ENCODE measurements at regions not wholly inside any gene's neighbourhood (a gene's known extent, or its start where the extent isn't known, plus 50 kb on each side); places are given as distances from the start of the nearest gene placed in this dataset.

DNA sequence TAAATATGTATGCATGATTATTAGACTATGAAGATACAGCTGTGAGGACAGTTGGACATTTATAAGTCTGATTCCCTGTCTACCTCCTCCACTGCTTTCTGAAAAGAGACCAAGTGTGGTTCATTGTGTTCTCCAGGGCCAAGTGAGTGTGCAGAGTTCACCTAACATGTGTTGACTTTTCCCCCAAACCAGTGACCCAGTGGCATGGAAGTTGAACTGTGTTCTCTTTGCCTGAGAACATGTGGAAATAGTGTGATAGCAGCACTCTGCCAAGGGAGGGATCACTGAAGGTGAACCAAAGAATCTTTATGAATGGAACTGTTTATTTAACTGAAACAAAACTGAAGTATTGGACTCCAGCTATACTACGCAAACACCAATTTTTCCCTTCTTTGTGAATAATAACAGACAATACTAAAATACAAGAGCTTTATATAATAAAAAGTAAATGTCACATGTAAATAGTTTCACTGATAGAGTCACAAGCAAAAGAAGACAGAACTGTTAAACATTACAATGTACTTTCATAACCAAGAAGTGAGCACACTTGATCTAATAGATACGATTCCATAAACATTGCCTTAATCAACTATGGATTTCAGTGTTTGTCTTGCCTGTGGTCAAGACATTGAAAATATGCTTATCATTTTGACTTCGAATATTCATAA lies 200.3 kb upstream of the FUT9 start (continued):
- no peak for TF ChIP-seq CSRNP2 (CRISPR knock-in tag; conservative IDR thresholded peaks at IDR 0.05; ENCODE audit: low read depth)
- TF ChIP-seq MXD1 (CRISPR knock-in tag; IDR thresholded peaks at IDR 0.05): no peak
- no peak for TF ChIP-seq NR1H2 (CRISPR knock-in tag; IDR thresholded peaks at IDR 0.05; ENCODE audit: borderline replicate concordance, low read depth)
- TF ChIP-seq NFYC (CRISPR knock-in tag; IDR thresholded peaks at IDR 0.05): peak; percentile 42; the same call in 1 of the 2 replicates
- no peak for TF ChIP-seq KLF9 (CRISPR knock-in tag; IDR thresholded peaks at IDR 0.05; ENCODE audit: low read depth)
- peak; percentile 79 for TF ChIP-seq HHEX (CRISPR knock-in tag; IDR thresholded peaks at IDR 0.05)
- TF ChIP-seq XBP1 (CRISPR knock-in tag; IDR thresholded peaks at IDR 0.05): no peak
- peak; percentile 85 for TF ChIP-seq KAT8 (CRISPR knock-in tag; IDR thresholded peaks at IDR 0.05)
- TF ChIP-seq JUN (CRISPR knock-in tag; IDR thresholded peaks at IDR 0.05): peak; percentile 83
- no peak for TF ChIP-seq ZNF275 (CRISPR knock-in tag; IDR thresholded peaks at IDR 0.05; ENCODE audit: borderline replicate concordance)
- peak; percentile 99 for TF ChIP-seq KDM6A (CRISPR knock-in tag; IDR thresholded peaks at IDR 0.05; ENCODE audit: low read depth)
- peak; percentile 88 for TF ChIP-seq POGK (CRISPR knock-in tag; conservative IDR thresholded peaks at IDR 0.05)
- TF ChIP-seq ZNF251 (CRISPR knock-in tag; IDR thresholded peaks at IDR 0.05): no peak
- TF ChIP-seq TEAD2 (CRISPR knock-in tag; IDR thresholded peaks at IDR 0.05): no peak
- TF ChIP-seq, protein P1, sequence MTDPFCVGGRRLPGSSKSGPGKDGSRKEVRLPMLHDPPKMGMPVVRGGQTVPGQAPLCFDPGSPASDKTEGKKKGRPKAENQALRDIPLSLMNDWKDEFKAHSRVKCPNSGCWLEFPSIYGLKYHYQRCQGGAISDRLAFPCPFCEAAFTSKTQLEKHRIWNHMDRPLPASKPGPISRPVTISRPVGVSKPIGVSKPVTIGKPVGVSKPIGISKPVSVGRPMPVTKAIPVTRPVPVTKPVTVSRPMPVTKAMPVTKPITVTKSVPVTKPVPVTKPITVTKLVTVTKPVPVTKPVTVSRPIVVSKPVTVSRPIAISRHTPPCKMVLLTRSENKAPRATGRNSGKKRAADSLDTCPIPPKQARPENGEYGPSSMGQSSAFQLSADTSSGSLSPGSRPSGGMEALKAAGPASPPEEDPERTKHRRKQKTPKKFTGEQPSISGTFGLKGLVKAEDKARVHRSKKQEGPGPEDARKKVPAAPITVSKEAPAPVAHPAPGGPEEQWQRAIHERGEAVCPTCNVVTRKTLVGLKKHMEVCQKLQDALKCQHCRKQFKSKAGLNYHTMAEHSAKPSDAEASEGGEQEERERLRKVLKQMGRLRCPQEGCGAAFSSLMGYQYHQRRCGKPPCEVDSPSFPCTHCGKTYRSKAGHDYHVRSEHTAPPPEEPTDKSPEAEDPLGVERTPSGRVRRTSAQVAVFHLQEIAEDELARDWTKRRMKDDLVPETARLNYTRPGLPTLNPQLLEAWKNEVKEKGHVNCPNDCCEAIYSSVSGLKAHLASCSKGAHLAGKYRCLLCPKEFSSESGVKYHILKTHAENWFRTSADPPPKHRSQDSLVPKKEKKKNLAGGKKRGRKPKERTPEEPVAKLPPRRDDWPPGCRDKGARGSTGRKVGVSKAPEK (CRISPR knock-in tag; IDR thresholded peaks at IDR 0.05; ENCODE audit: borderline replicate concordance): peak; percentile 59; the same call in 1 of the 2 replicates
- no peak for TF ChIP-seq ZFP36 (IDR thresholded peaks at IDR 0.05; ENCODE audit: borderline replicate concordance, low read depth, low read length, partially characterized antibody)
- no peak for TF ChIP-seq CBX2 (IDR thresholded peaks at IDR 0.05; ENCODE audit: low read depth, low read length)
- 0 out of 2 replicates have a peak, but pooled peaks have one; percentile 52 for TF ChIP-seq CBX2 (CRISPR knock-in tag; IDR thresholded peaks at IDR 0.05; ENCODE audit: low read depth)
- no peak; the same call in 1 of the 2 replicates for TF ChIP-seq ZNF800 (CRISPR knock-in tag; IDR thresholded peaks at IDR 0.05)
- no peak for TF ChIP-seq MLLT10 (CRISPR knock-in tag; IDR thresholded peaks at IDR 0.05)
- TF ChIP-seq SIN3B (IDR thresholded peaks at IDR 0.05; ENCODE audit: low read length): no peak

Data from HepG2 (cell line).